NB4 (cell line): ENCODE measurements at regions not wholly inside any gene's neighbourhood (a gene's known extent, or its start where the extent isn't known, plus 50 kb on each side); places are given as distances from the start of the nearest gene placed in this dataset.
"Not testable (repeated sequence)": the region's sequence is repeated elsewhere in the genome, so short reads cannot be mapped to it uniquely, and the experiment has no call there.

Experiments used
- DNase-seq: peaks from one replicate; pipeline ENCODE4 v3.0.0; 2010; ENCODE audit warnings: low read depth
- H3K4me3 ChIP-seq: one replicate; pipeline ENCODE4 v1.5.1; 2011; ENCODE audit warnings: mild to moderate bottlenecking, low read depth, low read length, moderate library complexity
- CTCF ChIP-seq: IDR thresholded peaks from one replicate; pipeline ENCODE4 v1.5.1; 2012; ENCODE audit warnings: low read depth, low read length
- MAX ChIP-seq: IDR thresholded peaks from 2 replicates; pipeline ENCODE4 v1.6.1; 2011; ENCODE audit warnings: low read depth, low read length
- MYC ChIP-seq: IDR thresholded peaks from 2 replicates; pipeline ENCODE4 v1.6.1; 2011; ENCODE audit warnings: low read depth, low read length
- POLR2A ChIP-seq: IDR thresholded peaks from 2 replicates; pipeline ENCODE4 v1.6.1; 2011; ENCODE audit warnings: mild to moderate bottlenecking; ENCODE audit not compliant: insufficient read length; ENCODE audit errors: extremely low read depth

- no peak overlapping the region for H3K4me3 ChIP-seq
- TF ChIP-seq MAX (no peak), MYC (no peak), CTCF (no peak), POLR2A (no peak)
- peak; percentile 9 for DNase-seq
Measured at GRCh38 chrX:39427492-39427891, 626.2 kb downstream of the MID1IP1 start.

- TF ChIP-seq POLR2A (no peak), MAX (no peak), MYC (no peak), CTCF (no peak)
- peak; percentile 44 for DNase-seq
Measured at GRCh38 chrX:39427906-39428305, 626.6 kb downstream of the MID1IP1 start.

GRCh38 chrX:39430551-39430950 is 629.3 kb downstream of the MID1IP1 start:
- no peak for DNase-seq
- TF ChIP-seq POLR2A (no peak), CTCF (no peak), MYC (no peak), MAX (no peak)

More at GRCh38 chrX:39427906-39428305, 626.6 kb downstream of the MID1IP1 start:
- H3K4me3 ChIP-seq = no peak overlapping the region

GRCh38 chrX:39431893-39432292 is 630.6 kb downstream of the MID1IP1 start:
- no peak for DNase-seq
- TF ChIP-seq POLR2A = no peak
- H3K4me3 ChIP-seq = no peak overlapping the region

More at GRCh38 chrX:39430551-39430950, 629.3 kb downstream of the MID1IP1 start:
- H3K4me3 ChIP-seq = no peak overlapping the region

GRCh38 chrX:39434671-39435070 is 633.4 kb downstream of the MID1IP1 start:
- peak; percentile 12 for DNase-seq
- not testable (repeated sequence) for H3K4me3 ChIP-seq

GRCh38 chrX:39436538-39436937 is 635.3 kb downstream of the MID1IP1 start:
- DNase-seq = peak; percentile 49
- not testable (repeated sequence) for H3K4me3 ChIP-seq

- no peak for DNase-seq
- TF ChIP-seq CTCF = no peak
- TF ChIP-seq POLR2A = no peak
- TF ChIP-seq MAX = no peak
- TF ChIP-seq MYC = no peak
- no peak overlapping the region for H3K4me3 ChIP-seq
Measured at GRCh38 chrX:39437670-39438441, 636.6 kb downstream of the MID1IP1 start.
